HG03175 (cell line): ENCODE measurements at regions not wholly inside any gene's neighbourhood (a gene's known extent, or its start where the extent isn't known, plus 50 kb on each side); places are given as distances from the start of the nearest gene placed in this dataset.

Experiments
- ATAC-seq: cut with Tn5 transposase; IDR thresholded peaks from one replicate; pipeline ENCODE4 v1.9.1; 2021; ENCODE audit warnings: mild to moderate bottlenecking, moderate library complexity; ENCODE audit not compliant: unreplicated experiment

- no peak for ATAC-seq
Observed at GRCh38 chr10:78770167-78771090, 298.3 kb upstream of the ZMIZ1 start.

- no peak for ATAC-seq
Observed at GRCh38 chr10:78771260-78771659, 297.5 kb upstream of the ZMIZ1 start.

- ATAC-seq: no peak
Observed at GRCh38 chr10:78771808-78772455, 296.8 kb upstream of the ZMIZ1 start.

- ATAC-seq: no peak
Observed at GRCh38 chr10:78772486-78772885, 296.3 kb upstream of the ZMIZ1 start.

- ATAC-seq: no peak
Observed at GRCh38 chr10:78772986-78773530, 295.7 kb upstream of the ZMIZ1 start.

- ATAC-seq: no peak
Observed at GRCh38 chr10:78774614-78774998, 294.2 kb upstream of the ZMIZ1 start.

- no peak for ATAC-seq
Observed at GRCh38 chr10:78774999-78775711, 293.6 kb upstream of the ZMIZ1 start.

GRCh38 chr10:78775891-78776290, 292.9 kb upstream of the ZMIZ1 start:
- ATAC-seq: no peak

GRCh38 chr10:78776756-78777155, 292.0 kb upstream of the ZMIZ1 start:
- ATAC-seq: no peak

GRCh38 chr10:78777466-78777865, 291.3 kb upstream of the ZMIZ1 start:
- ATAC-seq: no peak

- no peak for ATAC-seq
Observed at GRCh38 chr10:78777867-78778266, 290.9 kb upstream of the ZMIZ1 start.

GRCh38 chr10:78778444-78779338, 290.1 kb upstream of the ZMIZ1 start:
- no peak for ATAC-seq

GRCh38 chr10:78779339-78779955, 289.3 kb upstream of the ZMIZ1 start:
- no peak for ATAC-seq

- no peak for ATAC-seq
Observed at GRCh38 chr10:78780551-78780961, 288.2 kb upstream of the ZMIZ1 start.

GRCh38 chr10:78781251-78781913, 287.4 kb upstream of the ZMIZ1 start:
- ATAC-seq: no peak

GRCh38 chr10:78781991-78782390, 286.8 kb upstream of the ZMIZ1 start:
- ATAC-seq: no peak

GRCh38 chr10:78782441-78782840, 286.3 kb upstream of the ZMIZ1 start:
- ATAC-seq: no peak

GRCh38 chr10:78783753-78784152, 285.0 kb upstream of the ZMIZ1 start:
- ATAC-seq: no peak

GRCh38 chr10:78784546-78784945, 284.2 kb upstream of the ZMIZ1 start:
- ATAC-seq: no peak
